Germinal center (tissue), 1 donor: ENCODE measurements at regions not wholly inside any gene's neighbourhood (a gene's known extent, or its start where the extent isn't known, plus 50 kb on each side); places are given as distances from the start of the nearest gene placed in this dataset.

ENCODE experiments used
- DNase-seq: peaks from one replicate; pipeline ENCODE4 v3.0.0; 2012; ENCODE audit warnings: mixed read lengths, low spot score

- DNase-seq, result no peak
These were observed 323.5 kb downstream of the ALG10 start for GRCh38 chr12:34345801-34346200.

DNA sequence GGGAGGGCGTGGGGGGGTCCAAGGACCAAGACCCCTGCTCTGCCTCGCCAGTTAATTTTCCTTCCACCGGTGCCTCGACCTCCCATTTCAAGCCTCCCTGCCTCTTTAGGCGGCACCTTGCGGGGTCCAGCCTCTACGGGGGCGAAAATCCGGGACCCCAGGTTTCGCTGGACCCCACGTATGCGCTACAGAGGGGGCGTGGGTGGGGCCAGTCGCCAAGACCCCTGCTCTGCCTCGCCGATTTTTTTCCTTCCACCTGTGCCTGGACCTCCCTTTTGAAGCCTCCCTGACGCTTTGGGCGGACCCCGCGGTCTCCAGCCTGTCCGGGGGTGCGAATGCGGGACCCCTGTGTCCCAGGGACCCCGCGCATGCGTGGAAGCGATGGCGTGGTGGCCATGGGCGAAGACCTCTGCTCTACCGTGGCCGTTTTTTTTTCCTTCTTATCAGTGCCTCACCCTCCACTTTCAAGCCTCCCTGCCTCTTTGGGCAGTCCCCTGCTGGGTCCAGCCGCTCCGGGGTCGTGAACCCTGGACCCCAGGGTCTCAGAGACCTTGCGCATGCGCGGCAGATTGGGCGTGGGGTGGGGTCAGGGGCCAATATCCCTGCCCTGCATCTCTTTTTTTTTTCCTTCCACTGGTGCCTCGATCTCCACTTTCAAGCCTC, 324.2 kb downstream of the ALG10 start:
- DNase-seq, result no peak

DNA sequence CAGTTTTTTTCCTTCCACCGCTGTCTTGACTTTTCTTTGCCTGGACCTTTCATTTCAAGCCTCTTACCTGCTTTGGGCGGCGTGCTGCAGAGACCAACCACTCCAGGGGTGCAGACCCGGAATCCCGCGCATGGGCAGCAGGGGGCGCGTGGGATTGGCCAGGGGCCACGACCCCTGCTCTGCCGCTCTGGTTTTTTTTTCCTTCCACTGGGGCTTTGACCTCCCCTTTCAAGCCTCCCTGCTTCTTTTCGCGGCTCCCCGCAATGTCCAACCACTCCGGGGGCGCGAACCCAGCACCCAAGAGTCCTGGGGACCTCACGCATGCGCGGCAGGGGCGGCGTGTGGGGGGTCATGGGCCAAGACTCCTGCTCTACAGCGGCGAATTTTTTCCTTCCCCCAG, 325.1 kb downstream of the ALG10 start:
- DNase-seq, result no peak

- no peak for DNase-seq
These were observed 325.8 kb downstream of the ALG10 start for GRCh38 chr12:34348064-34348463.

DNA sequence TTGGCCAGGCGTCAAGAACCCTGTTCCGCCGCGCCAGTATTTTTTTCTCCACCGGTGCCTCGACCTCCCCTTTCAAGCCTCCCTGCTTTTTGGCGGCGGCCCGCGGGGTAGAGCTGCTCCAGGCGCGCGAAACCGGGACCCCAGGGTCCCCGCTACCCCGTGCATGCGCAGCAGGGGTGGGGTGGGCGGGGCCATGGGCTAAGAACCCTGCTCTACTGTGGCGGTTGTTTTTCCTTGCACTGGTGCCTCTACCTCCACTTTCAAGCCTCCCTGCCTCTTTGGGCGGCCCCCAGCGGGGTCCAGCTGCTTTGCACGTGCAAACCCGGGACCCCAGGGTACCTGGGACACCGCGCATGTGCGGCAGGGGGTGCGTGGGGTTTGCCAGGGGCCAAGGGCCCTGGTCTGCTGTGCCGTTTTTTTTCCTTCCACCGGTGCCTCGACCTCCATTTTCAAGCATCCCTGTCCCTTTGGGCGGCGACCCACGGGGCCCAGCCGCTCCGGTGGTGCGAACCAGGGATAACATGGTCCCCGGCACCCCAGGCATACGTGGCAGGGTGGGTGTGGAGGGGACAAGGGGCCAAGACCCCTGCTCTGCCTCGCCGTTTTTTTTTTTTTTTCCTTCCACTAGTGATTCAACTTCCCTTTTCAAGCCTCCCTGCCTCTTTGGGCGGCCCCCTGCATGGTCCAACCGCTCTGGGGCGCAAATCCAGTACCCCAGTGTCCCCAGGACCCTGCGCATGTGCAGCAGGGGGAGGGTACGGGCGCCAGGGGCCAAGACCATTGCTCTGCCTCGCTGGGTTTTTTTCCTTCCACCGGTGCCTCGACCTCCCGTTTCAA, 326.8 kb downstream of the ALG10 start:
- DNase-seq, result no peak

GRCh38 chr12:34349673-34349961, 327.3 kb downstream of the ALG10 start:
- no peak for DNase-seq

DNA sequence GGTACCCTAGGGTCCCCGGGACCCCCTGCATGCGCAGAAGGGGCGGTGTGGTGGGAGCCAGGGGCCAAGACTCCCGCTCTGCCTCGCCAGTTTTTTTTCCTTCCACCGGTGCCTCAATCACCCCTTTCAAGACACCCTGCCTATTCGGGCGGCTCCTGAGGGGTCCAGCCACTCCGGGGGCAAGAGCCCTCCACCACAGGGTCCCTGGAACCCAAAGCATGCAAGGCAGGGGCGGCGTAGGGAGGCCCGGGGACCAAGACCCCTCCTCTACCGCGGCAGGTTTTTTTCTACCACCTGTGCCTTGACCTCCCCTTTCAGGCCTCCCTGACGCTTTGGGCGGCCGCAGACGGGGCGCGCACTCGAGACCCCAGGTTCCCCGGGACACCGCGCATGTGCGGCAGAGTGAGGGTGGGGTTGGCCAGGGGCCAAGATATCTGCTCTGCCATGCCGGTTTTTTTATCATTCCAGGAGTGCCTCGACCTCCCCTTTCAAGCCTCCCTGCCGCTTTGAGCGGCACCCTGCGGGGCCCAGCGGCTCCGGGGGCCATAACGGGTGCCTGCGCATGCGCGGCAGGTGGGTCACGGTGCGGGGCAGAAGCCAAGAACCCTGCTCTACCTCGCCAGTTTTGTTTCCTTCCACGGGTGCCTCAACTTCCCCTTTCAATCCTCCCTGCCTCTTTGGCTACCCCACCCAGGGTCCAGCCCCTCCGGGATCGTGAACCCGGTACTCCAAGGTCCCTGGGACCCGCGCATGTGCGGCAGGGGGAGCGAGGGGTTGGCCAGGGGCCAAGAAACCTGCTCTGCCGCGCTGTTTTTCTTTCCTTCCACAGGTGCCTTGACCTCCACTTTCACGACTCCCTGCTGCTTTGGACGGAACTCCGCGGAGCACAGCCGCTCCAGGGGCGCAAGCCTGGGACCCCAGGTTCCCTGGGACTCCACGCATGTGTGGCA, 328.1 kb downstream of the ALG10 start:
- no peak for DNase-seq

DNA sequence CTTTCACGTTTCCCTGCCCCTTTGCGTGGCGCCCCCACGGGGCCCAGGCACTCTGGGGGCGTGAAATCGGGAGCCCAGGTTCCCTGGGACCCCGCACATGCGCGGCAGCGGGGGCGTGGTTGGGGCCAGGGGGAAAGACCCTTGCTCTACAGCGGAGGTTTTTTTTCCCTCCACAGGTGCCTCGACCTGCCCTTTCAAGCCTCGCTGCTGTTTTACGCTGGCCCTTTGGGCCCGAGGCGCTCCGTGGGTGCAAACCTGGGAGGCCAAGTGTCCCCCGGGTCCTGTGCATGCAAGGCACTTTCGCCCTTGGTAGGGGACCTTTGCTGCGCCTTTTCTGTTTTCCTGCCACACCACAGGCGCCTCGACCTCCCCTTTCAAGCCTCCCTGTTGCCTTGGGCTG, 329.8 kb downstream of the ALG10 start:
- no peak for DNase-seq

DNA sequence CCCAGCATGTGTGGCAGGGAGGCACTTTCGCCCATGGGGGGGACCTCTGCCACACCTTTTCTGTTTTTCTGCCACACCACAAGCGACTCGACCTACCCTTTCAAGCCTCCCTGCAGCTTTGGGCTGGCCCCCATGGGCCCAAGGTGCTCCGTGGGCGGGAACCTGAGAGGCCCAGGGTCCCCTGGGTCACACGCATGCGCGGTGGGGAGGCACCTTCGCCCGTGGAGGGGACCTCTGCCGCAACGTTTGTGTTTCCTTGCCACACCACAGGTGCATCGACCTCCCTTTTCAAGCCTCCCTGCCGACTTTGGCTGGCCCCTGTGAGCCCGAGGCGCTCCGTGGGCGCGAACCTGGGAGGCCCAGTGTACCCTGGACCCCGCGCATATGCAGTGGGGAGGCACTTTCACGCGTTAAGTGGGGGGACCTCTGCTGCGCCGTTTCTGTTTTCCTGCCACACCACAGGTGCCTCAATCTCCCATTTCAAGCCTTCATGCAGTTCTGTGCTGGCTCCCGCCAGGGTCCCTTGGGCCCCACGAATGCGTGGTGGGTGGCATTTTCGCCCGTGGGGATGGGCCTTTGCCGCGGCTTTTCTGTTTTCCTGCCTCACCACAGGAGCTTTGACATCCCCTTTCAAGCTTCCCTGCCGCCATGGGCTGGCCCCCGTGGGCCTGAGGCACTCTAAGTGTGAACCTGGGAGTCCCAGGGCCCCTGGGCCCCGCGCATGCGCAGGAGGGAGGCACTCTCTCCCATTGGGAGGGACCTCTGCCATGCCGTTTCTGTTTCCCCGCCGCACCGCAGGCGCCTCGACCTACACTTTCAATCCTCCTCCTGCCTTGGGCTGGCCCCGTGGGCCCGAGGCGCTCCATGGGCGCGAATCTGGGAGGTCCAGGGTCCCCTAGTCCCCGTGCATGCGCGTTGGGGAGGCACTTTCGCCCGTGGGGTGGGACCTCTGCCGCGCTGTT, 332.2 kb downstream of the ALG10 start:
- DNase-seq, result no peak

DNA sequence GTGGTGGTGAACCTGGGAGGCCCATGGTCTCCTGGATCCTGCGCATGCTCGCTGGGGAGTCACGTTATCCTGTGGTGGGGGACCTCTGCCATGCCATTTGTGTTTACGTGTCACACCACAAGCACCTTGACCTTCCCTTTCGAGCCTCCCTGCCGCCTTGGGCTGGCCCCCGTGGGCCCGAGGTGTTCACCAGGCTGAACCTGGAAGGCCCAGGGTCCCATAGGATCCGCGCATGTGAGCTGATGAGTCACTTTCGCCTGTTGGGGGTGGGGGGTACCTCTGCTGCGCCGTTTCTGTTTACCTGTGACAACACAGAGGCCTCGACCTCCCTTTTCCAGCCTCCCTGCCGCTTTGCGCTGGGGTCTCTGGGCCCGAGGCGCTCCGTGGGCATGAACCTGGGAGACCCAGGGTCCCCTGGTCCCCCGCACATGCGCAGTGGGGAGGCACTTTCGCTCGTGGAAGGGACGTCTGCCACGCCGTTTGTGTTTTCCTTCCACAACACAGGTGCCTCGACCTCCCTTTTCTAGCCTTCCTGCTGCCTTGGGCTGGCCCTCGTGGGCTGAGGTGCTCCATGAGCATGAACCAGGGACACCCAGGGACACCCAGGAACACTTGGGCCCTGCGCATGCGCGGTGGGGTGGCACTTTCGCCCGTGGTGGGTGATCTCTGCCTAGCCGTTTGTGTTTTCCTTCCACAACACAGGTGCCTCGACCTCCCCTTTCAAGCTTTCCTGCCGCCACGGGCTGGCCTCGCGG, 334.1 kb downstream of the ALG10 start:
- DNase-seq, result no peak

GRCh38 chr12:34357791-34358190, 335.5 kb downstream of the ALG10 start:
- no peak for DNase-seq

DNA sequence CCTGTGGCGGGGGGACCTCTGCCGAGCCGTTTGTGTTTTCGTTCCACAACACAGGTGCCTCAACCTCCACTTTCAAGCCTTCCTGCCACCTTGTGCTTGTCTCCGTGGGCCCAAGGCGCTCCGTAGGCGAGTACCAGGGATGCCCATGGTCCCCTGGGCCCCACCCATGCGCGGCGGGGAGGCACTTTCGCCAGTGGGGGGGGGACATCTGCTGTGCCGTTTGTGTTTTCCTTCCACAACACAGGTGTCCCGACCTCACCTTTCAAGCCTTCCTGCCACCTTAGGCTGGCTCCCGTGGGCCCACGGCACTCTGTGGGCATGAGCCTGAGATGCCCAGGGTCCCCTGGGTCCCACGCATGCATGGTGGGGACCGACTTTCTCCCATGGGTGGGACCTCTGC, 335.9 kb downstream of the ALG10 start:
- DNase-seq, result no peak

GRCh38 chr12:34361721-34362316, 339.5 kb downstream of the ALG10 start:
- no peak for DNase-seq

- DNase-seq, result no peak
These were observed 340.9 kb downstream of the ALG10 start for GRCh38 chr12:34363050-34363673.

DNA sequence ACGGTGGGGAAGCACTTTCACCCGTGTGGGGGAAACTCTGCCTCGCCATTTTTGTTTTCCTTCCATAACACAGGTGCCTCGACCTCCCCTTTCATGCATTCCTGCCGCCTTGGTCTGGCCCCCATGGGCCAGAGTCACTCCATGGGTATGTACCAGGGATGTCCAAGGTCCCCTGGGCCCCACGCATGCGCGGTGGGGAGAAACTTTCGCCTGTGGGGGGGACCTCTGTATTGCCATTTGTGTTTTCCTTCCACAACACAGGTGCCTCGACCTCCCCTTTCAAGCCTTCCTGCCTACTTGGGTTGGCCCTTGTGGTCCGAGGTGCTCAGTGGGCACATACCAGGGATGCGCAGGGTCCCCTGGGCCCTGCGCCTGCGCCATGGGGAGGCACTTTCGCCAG, 345.8 kb downstream of the ALG10 start:
- DNase-seq, result no peak

GRCh38 chr12:34371050-34371449, 348.8 kb downstream of the ALG10 start:
- DNase-seq, result no peak

GRCh38 chr12:34372003-34372402, 349.7 kb downstream of the ALG10 start:
- no peak for DNase-seq

DNA sequence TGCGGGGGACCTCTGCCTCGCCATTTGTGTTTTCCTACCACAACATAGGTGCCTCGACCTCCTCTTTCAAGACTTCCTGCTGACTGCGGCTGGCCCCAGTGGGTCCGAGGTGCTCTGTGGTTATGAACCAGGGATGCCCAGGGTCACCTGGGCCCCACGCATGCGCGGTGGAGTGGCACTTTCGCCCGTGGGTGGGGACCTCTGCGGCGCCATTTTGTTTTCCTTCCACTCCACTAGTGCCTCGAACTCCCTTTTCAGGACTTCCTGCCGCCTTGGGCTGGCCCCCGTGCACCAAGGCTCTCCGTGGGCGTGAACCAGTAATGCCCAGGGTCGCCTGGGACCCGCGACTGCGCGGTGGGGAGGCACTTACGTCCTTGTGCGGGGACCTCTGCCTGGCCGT, 351.6 kb downstream of the ALG10 start:
- no peak for DNase-seq

DNA sequence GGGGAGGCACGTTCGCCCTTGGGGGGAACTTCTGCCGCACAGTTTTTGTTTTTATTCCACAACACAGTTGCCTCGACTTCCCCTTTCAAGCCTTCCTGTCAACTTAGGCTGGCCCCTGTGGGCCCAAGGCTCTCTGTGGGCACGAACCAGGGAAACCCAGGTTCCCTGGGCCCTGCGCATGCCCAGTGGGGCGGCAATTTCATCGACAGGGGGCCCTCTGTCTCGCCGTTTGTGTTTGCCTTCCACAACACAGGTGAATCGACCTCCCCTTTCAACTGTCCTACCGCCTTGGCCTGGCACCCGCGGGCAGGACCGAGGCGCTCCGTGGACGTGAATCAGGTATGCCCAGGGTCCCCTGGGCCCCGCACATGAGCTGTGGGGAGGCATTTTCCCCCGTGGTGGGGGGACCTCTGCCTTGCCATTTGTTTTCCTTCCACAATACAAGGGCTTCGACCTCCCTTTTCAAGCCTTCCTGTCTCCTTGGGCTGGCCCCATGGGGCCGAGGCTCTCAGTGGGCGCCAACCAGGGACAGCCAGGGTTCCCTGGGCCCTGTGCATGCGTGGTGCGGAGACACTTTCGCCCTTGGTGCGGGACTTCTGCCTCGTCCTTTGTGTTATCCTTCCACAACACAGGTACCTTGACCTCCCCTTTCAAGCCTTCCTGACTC, 354.0 kb downstream of the ALG10 start:
- DNase-seq, result no peak
